Bronchial epithelial cell (primary cell): ENCODE measurements at regions not wholly inside any gene's neighbourhood (a gene's known extent, or its start where the extent isn't known, plus 50 kb on each side); places are given as distances from the start of the nearest gene placed in this dataset.

Source experiments
- DNase-seq: peaks from one replicate; pipeline ENCODE4 v3.0.0-alpha.2; 2010; ENCODE audit warnings: low read depth
- FAIRE-seq: peaks from 2 replicates; lab custom pipeline; 2011; peaks lifted over from hg19 to GRCh38; lab: Jason Lieb, UNC
- H3K27me3 ChIP-seq: 2 replicates; pipeline ENCODE4 v1.5.1; 2011; ENCODE audit warnings: low read length; ENCODE audit not compliant: control insufficient read depth, insufficient read depth
- H3K36me3 ChIP-seq: 2 replicates; pipeline ENCODE4 v1.5.1; 2011; ENCODE audit warnings: low read length; ENCODE audit not compliant: control insufficient read depth, insufficient read depth
- H3K4me3 ChIP-seq: 2 replicates; pipeline ENCODE4 v1.5.1; 2011; ENCODE audit warnings: mild to moderate bottlenecking, low read depth, low read length, control low read depth
- CTCF ChIP-seq: IDR thresholded peaks from 2 replicates; pipeline ENCODE4 v1.5.1; 2011; ENCODE audit warnings: mild to moderate bottlenecking, moderate library complexity, low read length, control low read depth, inconsistent platforms; ENCODE audit not compliant: insufficient read depth, severe bottlenecking

- FAIRE-seq (no peak), DNase-seq (no peak)
- no peak overlapping the region for H3K4me3 ChIP-seq
- H3K27me3 ChIP-seq = no peaks in the 10 kb centered on the region
- no peaks in the 10 kb centered on the region for H3K36me3 ChIP-seq
- no peak for TF ChIP-seq CTCF
Observed at GRCh38 chr10:10846504-10846900, 171.2 kb upstream of the CELF2 start.

- FAIRE-seq (no peak), DNase-seq (no peak)
- Histone ChIP-seq H3K4me3 (no peak overlapping the region), H3K27me3 (no peaks in the 10 kb centered on the region), H3K36me3 (no peaks in the 10 kb centered on the region)
- no peak for TF ChIP-seq CTCF
Observed at GRCh38 chr10:10847387-10847786, 170.3 kb upstream of the CELF2 start.

GRCh38 chr10:10848488-10849111 lies 169.1 kb upstream of the CELF2 start:
- FAIRE-seq (no peak), DNase-seq (no peak)
- Histone ChIP-seq H3K27me3 (no peaks in the 10 kb centered on the region), H3K36me3 (no peaks in the 10 kb centered on the region), H3K4me3 (no peak overlapping the region)
- TF ChIP-seq CTCF = no peak

- H3K27me3 ChIP-seq = no peaks in the 10 kb centered on the region
- no peaks in the 10 kb centered on the region for H3K36me3 ChIP-seq
- TF ChIP-seq CTCF = no peak
- no peak for FAIRE-seq
- no peak for DNase-seq
- no peak overlapping the region for H3K4me3 ChIP-seq
Observed at GRCh38 chr10:10849306-10849705, 168.4 kb upstream of the CELF2 start.

- FAIRE-seq (no peak), DNase-seq (peak; percentile 17)
- no peak for TF ChIP-seq CTCF
- H3K4me3 ChIP-seq = no peak overlapping the region
- H3K36me3 ChIP-seq = no peaks in the 10 kb centered on the region
- H3K27me3 ChIP-seq = no peaks in the 10 kb centered on the region
Observed at GRCh38 chr10:10850214-10850613, 167.5 kb upstream of the CELF2 start.

- Histone ChIP-seq H3K4me3 (no peak overlapping the region), H3K36me3 (no peaks in the 10 kb centered on the region), H3K27me3 (no peaks in the 10 kb centered on the region)
- DNase-seq (no peak), FAIRE-seq (no peak)
- TF ChIP-seq CTCF = no peak
Observed at GRCh38 chr10:10852464-10852863, 165.2 kb upstream of the CELF2 start.
